ENCODE measurements at regions not wholly inside any gene's neighbourhood (a gene's known extent, or its start where the extent isn't known, plus 50 kb on each side); places are given as distances from the start of the nearest gene placed in this dataset.
"Not testable (repeated sequence)": the region's sequence is repeated elsewhere in the genome, so short reads cannot be mapped to it uniquely, and the experiment has no call there.

DNA sequence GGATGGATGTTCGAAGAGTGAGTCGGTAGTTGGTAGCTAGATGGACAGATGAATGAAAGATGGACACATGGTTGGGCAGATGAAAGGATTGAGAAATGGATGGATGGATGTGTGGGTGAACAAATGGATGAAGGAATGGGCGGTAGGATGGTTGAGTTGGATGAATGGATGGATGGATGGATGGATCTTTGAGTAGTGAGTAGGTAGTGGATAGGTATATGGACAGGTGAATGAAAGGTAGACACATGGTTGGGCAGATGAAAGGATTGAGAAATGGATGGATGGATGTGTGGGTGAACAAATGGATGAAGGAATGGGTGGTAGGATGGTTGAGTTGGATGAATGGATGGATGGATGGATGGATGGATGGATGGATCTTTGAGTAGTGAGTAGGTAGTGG is 97.0 kb upstream of the ADAMTS2 start:
- not testable (repeated sequence) for TF ChIP-seq POLR2A, CTCF (IDR thresholded peaks at IDR 0.05)

Data from stomach (tissue), 4 donors.